Hepatocyte (in vitro differentiated cells): ENCODE measurements at regions not wholly inside any gene's neighbourhood (a gene's known extent, or its start where the extent isn't known, plus 50 kb on each side); places are given as distances from the start of the nearest gene placed in this dataset.

Source experiments
- EZH2 ChIP-seq: fragments of 200-600 bp; sonication (generic); IDR thresholded peaks from 2 replicates; pipeline ENCODE4 v1.6.1; 2016; ENCODE audit warnings: antibody characterized with exemption, mild to moderate bottlenecking, borderline replicate concordance
- TF ChIP-seq, protein P1 (sequence below): fragments of 200-600 bp; sonication (generic); IDR thresholded peaks from 2 replicates; pipeline ENCODE4 v1.5.1; 2016; ENCODE audit warnings: antibody characterized with exemption, mild to moderate bottlenecking; ENCODE audit not compliant: poor library complexity

GRCh38 chr11:71070490-71071453 lies 181.6 kb downstream of the SHANK2 start:
- TF ChIP-seq, protein P1, sequence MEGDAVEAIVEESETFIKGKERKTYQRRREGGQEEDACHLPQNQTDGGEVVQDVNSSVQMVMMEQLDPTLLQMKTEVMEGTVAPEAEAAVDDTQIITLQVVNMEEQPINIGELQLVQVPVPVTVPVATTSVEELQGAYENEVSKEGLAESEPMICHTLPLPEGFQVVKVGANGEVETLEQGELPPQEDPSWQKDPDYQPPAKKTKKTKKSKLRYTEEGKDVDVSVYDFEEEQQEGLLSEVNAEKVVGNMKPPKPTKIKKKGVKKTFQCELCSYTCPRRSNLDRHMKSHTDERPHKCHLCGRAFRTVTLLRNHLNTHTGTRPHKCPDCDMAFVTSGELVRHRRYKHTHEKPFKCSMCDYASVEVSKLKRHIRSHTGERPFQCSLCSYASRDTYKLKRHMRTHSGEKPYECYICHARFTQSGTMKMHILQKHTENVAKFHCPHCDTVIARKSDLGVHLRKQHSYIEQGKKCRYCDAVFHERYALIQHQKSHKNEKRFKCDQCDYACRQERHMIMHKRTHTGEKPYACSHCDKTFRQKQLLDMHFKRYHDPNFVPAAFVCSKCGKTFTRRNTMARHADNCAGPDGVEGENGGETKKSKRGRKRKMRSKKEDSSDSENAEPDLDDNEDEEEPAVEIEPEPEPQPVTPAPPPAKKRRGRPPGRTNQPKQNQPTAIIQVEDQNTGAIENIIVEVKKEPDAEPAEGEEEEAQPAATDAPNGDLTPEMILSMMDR: no peak
- no peak for TF ChIP-seq EZH2
